ENCODE measurements at regions not wholly inside any gene's neighbourhood (a gene's known extent, or its start where the extent isn't known, plus 50 kb on each side); places are given as distances from the start of the nearest gene placed in this dataset.
A peak's percentile ranks its signal among the peaks of the same experiment; 100 is the strongest.

DNA sequence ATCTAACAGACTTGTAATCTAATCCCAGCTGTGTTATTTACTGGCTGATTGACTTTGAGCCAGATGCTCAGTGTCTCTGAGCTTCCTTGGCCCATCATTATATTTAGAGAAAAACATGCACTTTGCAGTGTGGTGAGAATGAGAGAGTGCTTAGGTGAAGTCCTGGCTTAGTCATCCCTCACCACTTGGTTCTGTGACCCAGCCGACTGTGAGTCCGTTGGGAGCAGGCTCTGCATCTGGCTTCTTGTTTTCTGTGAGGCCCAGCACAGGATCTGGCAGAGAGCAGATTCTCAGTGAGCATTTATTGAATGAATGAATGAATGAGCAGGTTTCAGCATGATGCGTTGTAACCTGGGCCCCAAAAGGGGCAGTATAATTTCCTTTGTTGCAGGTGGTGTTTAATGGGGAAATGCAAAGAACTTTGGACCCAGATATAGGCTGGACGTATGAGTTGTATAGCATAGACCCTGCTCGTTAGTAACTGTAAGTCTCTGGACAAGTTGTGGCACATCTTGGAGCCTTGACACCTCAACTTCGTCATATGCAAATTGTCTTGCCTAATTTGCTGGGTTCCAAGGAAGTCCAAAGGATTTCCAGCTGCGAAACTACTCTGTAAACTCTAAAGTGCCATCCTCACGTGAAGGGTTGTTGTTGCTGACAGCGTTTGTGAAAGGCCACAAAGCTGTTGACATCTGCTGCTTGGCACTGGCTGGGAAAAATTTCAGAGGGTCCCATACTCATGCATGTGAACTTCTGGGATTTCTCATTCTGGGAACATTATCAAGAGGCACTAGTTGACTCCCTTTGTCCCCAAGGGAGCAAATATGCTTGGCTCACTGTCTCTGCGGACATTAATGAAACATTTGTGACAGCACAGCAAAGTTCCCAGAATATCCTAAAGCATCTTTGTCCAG is 138.8 kb upstream of the USP24 start:
- TF ChIP-seq GATA1 (IDR thresholded peaks at IDR 0.05; ENCODE audit: low read depth, low read length) (no peak), POLR2A (IDR thresholded peaks at IDR 0.05; ENCODE audit: low read length) (no peak)
- DNase-seq, result no peak

DNA sequence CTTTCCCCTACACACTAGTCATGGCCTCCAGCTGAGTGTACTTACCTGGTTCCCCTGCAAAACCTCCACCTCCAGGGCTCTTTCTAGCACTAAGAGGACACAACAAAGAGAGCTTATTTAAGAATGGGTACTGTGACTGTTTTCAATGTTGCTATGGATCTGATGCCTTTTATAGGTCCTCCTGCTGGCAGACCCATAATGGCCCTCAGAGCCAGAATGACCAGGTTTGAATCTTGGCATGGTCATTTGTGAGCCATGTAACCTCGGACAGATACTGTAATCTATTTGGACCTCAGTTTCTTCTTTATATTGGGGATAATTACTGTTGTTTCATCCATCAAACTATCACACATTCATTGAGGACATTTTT is 137.6 kb upstream of the USP24 start:
- no peak for TF ChIP-seq GATA1 (IDR thresholded peaks at IDR 0.05; ENCODE audit: low read depth, low read length)
- TF ChIP-seq POLR2A (IDR thresholded peaks at IDR 0.05; ENCODE audit: low read length), result no peak
- DNase-seq, result no peak

DNA sequence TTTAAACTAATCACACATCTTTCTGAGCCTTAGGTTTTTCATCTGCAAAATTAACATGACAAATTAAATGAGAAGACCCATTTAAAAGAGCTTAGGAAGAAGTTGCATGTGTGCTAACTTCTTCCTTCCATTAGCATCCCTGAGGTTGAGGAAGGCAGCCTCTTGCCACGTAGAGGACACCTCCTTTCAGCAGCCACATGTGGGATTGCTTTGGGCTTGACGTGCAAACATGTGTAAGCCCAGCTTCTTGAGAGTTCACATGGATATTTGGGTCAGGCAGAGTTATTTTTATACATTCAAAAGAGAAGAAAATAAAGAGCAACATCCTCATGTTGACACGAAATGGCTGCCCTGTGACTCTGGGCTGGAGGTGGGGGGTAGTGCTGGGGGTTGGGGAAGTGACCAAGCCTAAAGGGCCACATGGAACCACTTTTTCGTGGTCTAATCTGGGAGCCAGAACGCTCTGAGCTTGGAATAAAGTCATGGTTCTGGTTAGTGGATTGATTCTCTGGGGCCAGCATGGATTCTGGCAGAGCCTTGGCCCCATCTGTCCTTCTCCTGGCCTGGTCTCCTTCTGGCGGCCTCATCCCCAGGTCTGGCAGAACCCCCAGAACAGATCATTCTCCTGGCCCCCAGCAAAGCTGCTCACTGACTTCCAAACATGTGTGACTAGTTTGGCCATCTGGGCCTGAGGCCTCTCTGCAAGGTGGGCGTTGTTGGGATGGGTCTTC is 137.1 kb upstream of the USP24 start:
- DNase-seq, result no peak
- TF ChIP-seq POLR2A (IDR thresholded peaks at IDR 0.05; ENCODE audit: low read length) (no peak), GATA1 (IDR thresholded peaks at IDR 0.05; ENCODE audit: low read depth, low read length) (no peak)

DNA sequence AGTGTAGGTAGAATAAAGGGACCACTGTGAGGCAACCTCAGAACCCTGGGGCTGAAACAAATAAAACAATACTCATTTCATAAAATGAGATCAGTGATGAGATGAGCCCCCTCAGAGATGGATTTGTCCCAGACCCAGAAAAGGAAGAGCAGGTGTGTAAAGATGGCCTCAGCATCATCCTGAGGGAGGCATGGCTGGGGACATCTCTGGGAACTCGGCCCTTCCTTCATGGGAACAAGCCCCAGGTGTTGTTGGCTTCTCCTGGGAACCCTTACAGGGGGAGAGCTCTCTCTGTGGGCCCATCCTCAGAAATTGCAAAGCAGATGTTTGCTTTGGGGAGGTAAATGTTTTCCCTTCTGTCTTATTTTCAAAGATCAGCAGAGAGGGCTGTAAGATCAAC is 133.2 kb upstream of the USP24 start:
- no peak for DNase-seq
- TF ChIP-seq POLR2A (IDR thresholded peaks at IDR 0.05; ENCODE audit: low read length) (no peak), GATA1 (IDR thresholded peaks at IDR 0.05; ENCODE audit: low read depth, low read length) (no peak)

DNA sequence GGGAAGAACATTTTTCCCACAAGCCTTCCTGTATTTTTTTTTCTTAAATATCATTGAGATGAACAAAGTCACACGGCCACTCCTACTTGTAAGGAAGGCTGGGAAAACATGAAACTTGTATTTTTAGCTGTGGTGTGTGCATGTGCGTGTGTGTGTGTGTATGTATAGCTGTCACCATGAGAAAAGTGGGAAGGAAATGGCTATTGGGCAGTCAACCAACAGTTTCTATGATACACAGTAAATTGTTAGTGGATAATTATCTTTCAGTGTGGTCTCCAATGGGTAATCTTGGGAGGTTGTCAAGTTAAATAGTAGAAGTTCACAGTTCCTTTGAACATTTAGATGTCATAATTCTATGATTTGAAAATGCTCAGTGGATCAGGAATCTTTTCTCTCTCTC is 132.7 kb upstream of the USP24 start:
- TF ChIP-seq POLR2A (IDR thresholded peaks at IDR 0.05; ENCODE audit: low read length), result no peak
- no peak for TF ChIP-seq GATA1 (IDR thresholded peaks at IDR 0.05; ENCODE audit: low read depth, low read length)
- no peak for DNase-seq

DNA sequence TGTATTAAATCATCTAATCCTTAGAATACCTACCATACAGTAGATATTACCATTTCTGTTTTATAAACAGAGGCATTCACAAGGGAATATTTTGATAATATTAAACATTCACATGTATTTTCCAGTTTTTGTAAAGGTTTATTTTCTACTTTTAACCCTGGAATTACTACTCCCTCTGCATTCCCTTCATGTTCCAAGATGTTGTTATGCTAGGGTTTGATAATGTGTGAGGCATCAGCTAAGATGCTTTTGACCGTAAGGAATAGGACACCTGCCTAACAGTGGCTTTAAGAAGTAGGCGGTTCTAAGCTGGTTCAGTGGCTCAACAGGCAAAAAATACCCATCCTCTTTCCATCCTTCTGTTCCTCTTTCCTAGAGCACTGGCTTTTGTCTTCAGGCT is 131.9 kb upstream of the USP24 start:
- DNase-seq, result no peak
- no peak for TF ChIP-seq GATA1 (IDR thresholded peaks at IDR 0.05; ENCODE audit: low read depth, low read length)
- TF ChIP-seq POLR2A (IDR thresholded peaks at IDR 0.05; ENCODE audit: low read length), result no peak

DNA sequence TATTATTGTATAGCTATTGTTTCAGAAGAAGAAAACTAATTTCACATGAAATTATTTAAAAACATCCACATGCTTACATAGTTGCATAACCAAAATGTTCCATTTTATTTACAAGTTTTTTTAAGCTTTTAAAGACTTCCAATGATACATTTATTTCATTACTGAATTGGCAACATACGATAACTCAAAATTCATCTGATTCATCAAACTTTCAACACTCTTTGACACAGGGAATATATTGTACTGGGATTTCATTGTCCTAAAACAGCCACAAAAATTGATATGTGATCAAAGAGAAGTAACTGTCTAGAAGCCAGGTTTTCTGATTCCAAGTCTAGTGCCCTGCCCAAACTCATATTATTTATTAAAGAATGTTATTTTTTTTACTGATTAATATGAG is 131.4 kb upstream of the USP24 start:
- DNase-seq, result no peak
- TF ChIP-seq GATA1 (IDR thresholded peaks at IDR 0.05; ENCODE audit: low read depth, low read length) (no peak), POLR2A (IDR thresholded peaks at IDR 0.05; ENCODE audit: low read length) (no peak)

DNA sequence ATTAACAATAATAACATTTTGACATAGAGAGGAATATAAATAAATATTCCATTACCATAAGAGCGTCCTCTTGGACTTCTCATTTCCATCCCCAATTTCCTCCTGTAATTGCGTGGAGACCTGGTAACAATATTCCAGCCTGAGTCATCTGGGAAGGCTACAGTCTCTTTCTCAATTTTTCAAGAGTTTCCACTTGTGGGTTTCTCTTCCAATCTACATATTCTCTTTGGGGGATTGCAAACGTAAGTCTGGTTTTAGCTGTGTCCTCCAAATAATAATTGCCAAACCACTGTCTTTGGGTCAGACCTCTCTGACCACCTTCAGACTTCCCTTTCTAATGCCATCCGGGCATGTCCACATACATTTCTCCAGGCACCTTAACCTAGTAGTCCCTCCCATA is 124.5 kb upstream of the USP24 start:
- no peak for TF ChIP-seq POLR2A (IDR thresholded peaks at IDR 0.05; ENCODE audit: low read length)

DNA sequence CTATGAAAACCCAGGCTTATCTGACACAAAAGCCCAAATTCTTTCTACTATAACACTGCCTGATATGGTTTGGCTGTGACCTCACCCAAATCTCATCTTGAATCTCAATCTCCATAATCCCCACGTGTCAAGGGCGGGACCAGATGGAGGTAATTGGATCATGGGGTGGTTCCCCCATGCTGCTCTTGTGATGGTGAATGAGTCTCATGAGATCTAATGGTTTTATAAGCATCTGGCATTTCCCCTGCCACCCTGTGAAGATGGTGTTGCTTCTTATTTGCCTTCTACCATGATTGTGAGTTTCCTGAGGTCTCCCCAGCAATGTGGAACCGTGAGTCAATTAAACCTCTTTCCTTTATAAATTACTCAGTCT is 123.3 kb upstream of the USP24 start:
- no peak for DNase-seq
- TF ChIP-seq GATA1 (IDR thresholded peaks at IDR 0.05; ENCODE audit: low read depth, low read length), result no peak
- no peak for TF ChIP-seq POLR2A (IDR thresholded peaks at IDR 0.05; ENCODE audit: low read length)

More for the DNA sequence above, 124.5 kb upstream of the USP24 start:
- DNase-seq, result no peak

DNA sequence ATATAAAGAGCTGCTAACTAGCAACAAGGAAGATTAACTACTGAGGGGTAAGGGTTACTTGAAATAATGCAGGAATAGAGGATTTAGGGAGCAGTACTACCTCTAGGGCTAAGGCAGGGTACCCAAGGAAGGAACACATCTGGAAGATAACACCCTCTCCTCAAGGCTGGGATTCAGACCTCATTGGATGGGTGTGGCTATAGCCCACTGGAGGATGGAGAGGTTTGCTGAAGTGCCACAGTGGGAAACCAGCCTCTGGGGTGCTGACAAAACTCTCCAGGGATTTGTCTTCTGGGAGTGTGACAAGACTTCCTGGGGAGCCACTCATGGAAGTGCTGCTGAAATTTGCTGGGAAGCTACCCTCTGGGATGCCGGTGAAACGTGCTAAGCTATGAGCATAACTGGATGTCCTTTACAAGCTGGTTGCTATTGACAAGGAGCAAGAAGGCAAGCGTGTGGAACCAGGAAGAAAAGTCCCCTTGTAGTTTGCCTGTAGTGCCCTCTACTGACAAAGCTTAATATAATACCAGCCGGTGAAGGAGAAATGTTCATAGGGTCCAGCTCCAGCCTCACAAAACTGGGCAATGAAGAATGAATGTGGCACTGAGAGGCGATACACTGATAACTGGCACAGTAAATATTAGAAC is 122.8 kb upstream of the USP24 start:
- DNase-seq, result peak; percentile 53 to 67
- TF ChIP-seq GATA1 (IDR thresholded peaks at IDR 0.05; ENCODE audit: low read depth, low read length) (no peak), POLR2A (IDR thresholded peaks at IDR 0.05; ENCODE audit: low read length) (no peak)

DNA sequence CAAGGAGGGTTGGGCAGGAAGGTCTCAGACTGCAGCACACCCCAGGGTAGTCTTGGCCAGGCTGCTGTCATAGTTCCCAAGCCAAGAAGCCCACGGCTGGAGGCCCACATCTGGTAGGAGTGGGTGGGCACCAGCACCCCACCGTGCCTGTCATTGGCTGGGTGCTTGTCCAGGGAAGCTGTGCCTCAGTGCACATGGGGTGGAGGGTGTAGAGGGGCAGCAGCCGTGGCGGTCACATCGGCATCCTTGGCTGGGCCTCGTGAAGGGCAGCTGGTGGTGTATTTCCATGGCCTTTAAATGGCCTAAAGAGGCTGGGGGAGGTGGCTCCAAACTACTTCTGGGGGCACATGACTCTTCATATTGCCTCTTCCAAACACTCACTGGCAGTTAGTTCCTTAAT is 119.6 kb upstream of the USP24 start:
- TF ChIP-seq GATA1 (IDR thresholded peaks at IDR 0.05; ENCODE audit: low read depth, low read length), result no peak
- no peak for TF ChIP-seq POLR2A (IDR thresholded peaks at IDR 0.05; ENCODE audit: low read length)
- no peak for DNase-seq

DNA sequence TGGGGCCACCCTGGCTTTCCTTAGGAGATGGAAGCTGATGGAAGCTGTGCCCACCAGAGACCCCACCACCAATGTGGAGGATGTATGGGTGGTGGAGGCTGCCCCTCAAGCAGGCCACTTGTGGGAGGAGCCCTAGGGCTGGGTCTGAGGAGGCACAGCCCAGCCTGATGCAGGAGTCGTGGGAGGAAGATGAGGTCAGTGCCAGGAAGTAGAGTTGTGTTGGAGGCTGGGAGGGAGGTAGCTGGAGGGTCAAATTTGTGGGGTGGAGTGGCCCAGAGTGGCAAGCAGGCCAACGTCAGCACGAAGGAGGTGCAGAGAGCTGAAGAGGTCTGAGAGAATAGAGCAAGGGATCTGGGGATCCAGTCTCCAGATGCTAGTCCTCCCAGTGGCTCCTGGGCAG is 119.0 kb upstream of the USP24 start:
- TF ChIP-seq GATA1 (IDR thresholded peaks at IDR 0.05; ENCODE audit: low read depth, low read length), result no peak
- TF ChIP-seq POLR2A (IDR thresholded peaks at IDR 0.05; ENCODE audit: low read length), result no peak
- DNase-seq, result no peak

DNA sequence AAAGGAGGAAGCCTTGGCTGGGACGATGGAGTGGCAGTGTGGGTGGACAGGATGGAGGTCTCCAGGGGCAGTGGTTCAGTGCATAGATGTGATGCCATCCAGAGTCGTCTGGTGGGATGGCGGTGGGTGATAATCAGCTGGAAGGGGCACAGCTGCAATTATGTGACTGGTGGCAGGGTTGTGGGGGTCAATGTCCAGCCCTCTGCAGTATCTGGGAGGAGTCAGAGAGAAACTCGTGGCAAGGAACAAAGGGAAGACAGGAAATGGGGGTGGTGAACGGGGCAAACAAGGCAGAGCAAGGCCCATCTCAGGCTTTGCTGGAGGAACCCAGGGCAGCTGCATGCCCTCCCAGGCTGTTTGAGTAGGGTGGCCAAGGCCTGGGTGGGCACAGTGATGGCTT is 118.3 kb upstream of the USP24 start:
- no peak for TF ChIP-seq POLR2A (IDR thresholded peaks at IDR 0.05; ENCODE audit: low read length)
- TF ChIP-seq GATA1 (IDR thresholded peaks at IDR 0.05; ENCODE audit: low read depth, low read length), result no peak
- no peak for DNase-seq

DNA sequence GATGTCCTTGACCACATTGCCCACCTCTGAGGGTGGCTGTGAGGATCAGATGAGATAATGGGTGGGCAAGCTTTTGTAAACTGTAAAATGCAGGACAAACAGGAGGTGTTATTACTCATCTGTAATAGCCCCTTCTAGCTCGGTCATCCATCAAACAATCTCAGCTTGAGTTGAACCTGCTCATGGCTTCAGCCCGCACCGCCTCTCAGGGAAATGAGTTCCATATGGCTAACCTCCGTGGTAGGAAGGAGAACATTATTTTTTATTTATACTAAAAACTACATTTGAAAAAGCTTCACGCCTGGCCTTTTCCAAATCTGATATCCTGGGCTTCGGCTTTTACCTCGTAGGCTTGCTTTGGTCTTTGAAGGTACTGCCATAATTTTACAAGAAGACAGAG is 116.2 kb upstream of the USP24 start:
- DNase-seq, result no peak
- TF ChIP-seq GATA1 (IDR thresholded peaks at IDR 0.05; ENCODE audit: low read depth, low read length) (no peak), POLR2A (IDR thresholded peaks at IDR 0.05; ENCODE audit: low read length) (no peak)

All from erythroblast (primary cell).